SKM-1 treated with dmso at 0.1 percent for 144 hours (cell line): ENCODE measurements at regions not wholly inside any gene's neighbourhood (a gene's known extent, or its start where the extent isn't known, plus 50 kb on each side); places are given as distances from the start of the nearest gene placed in this dataset.
"Not testable (repeated sequence)": the region's sequence is repeated elsewhere in the genome, so short reads cannot be mapped to it uniquely, and the experiment has no call there.

Source experiments
- DNase-seq: peaks from one replicate; lab custom pipeline; 2025; ENCODE audit not compliant: unreplicated experiment; lab: John Stamatoyannopoulos, UW

- peak; percentile 3 for DNase-seq
Observed at GRCh38 chr6:76275746-76276145, 203.3 kb upstream of the IMPG1 start.

GRCh38 chr6:76264468-76264867 lies 192.0 kb upstream of the IMPG1 start:
- no peak for DNase-seq

- no peak for DNase-seq
Observed at GRCh38 chr6:76262240-76262639, 189.8 kb upstream of the IMPG1 start.

GRCh38 chr6:76250666-76251065 lies 178.2 kb upstream of the IMPG1 start:
- DNase-seq, result peak; percentile 65

GRCh38 chr6:76247527-76247926 lies 175.1 kb upstream of the IMPG1 start:
- DNase-seq, result no peak

GRCh38 chr6:76240092-76240491 lies 167.6 kb upstream of the IMPG1 start:
- no peak for DNase-seq

GRCh38 chr6:76230711-76231110 lies 158.2 kb upstream of the IMPG1 start:
- no peak for DNase-seq

GRCh38 chr6:76222189-76222588 lies 149.7 kb upstream of the IMPG1 start:
- DNase-seq, result no peak

- DNase-seq, result no peak
Observed at GRCh38 chr6:76221525-76221924, 149.1 kb upstream of the IMPG1 start.

- no peak for DNase-seq
Observed at GRCh38 chr6:76220805-76221204, 148.3 kb upstream of the IMPG1 start.

- no peak for DNase-seq
Observed at GRCh38 chr6:76217606-76218005, 145.1 kb upstream of the IMPG1 start.

GRCh38 chr6:76214546-76214945 lies 142.1 kb upstream of the IMPG1 start:
- no peak for DNase-seq

GRCh38 chr6:76174722-76175121 lies 102.3 kb upstream of the IMPG1 start:
- no peak for DNase-seq

GRCh38 chr6:76166874-76167273 lies 94.4 kb upstream of the IMPG1 start:
- no peak for DNase-seq

GRCh38 chr6:76166297-76166696 lies 93.8 kb upstream of the IMPG1 start:
- DNase-seq, result no peak

- no peak for DNase-seq
Observed at GRCh38 chr6:76165471-76166221, 93.2 kb upstream of the IMPG1 start.

GRCh38 chr6:76162811-76163210 lies 90.3 kb upstream of the IMPG1 start:
- DNase-seq, result no peak

- DNase-seq, result not testable (repeated sequence)
Observed at GRCh38 chr6:76157800-76158199, 85.3 kb upstream of the IMPG1 start.

- DNase-seq, result no peak
Observed at GRCh38 chr6:76135481-76135880, 63.0 kb upstream of the IMPG1 start.

GRCh38 chr6:76134651-76135050 lies 62.2 kb upstream of the IMPG1 start:
- no peak for DNase-seq

- no peak for DNase-seq
Observed at GRCh38 chr6:76124018-76124417, 51.6 kb upstream of the IMPG1 start.
